ENCODE measurements at regions not wholly inside any gene's neighbourhood (a gene's known extent, or its start where the extent isn't known, plus 50 kb on each side); places are given as distances from the start of the nearest gene placed in this dataset.

DNA sequence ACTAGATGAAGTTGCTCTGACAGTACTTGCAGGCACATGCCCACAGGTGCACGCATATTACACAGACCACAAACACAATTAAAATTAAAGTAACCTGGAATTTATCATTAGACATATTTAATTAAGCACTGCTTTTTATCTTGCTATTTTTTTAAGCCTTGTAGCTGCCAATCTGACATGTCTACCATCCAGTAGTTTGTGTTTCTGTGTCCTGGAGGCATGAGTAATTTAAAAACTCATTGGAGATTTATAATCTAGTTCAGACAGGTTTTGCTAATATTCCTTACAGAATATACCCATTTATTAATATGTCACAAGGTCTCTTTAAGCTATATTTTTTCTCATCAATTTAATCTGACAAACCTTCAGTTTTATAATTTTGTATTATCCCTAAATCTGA is 445.0 kb upstream of the KLF6 start:
- TF ChIP-seq, protein P1, sequence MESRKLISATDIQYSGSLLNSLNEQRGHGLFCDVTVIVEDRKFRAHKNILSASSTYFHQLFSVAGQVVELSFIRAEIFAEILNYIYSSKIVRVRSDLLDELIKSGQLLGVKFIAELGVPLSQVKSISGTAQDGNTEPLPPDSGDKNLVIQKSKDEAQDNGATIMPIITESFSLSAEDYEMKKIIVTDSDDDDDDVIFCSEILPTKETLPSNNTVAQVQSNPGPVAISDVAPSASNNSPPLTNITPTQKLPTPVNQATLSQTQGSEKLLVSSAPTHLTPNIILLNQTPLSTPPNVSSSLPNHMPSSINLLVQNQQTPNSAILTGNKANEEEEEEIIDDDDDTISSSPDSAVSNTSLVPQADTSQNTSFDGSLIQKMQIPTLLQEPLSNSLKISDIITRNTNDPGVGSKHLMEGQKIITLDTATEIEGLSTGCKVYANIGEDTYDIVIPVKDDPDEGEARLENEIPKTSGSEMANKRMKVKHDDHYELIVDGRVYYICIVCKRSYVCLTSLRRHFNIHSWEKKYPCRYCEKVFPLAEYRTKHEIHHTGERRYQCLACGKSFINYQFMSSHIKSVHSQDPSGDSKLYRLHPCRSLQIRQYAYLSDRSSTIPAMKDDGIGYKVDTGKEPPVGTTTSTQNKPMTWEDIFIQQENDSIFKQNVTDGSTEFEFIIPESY (CRISPR knock-in tag; IDR thresholded peaks at IDR 0.05) = no peak
- TF ChIP-seq, protein P2, sequence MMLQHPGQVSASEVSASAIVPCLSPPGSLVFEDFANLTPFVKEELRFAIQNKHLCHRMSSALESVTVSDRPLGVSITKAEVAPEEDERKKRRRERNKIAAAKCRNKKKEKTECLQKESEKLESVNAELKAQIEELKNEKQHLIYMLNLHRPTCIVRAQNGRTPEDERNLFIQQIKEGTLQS (IDR thresholded peaks at IDR 0.05) = no peak
- TF ChIP-seq, protein P2 (CRISPR knock-in tag; conservative IDR thresholded peaks at IDR 0.05) = no peak
- no peak for TF ChIP-seq FOXP1 (CRISPR knock-in tag; IDR thresholded peaks at IDR 0.05)

Measured in K562 (cell line).